GM10266 (cell line): ENCODE measurements at regions not wholly inside any gene's neighbourhood (a gene's known extent, or its start where the extent isn't known, plus 50 kb on each side); places are given as distances from the start of the nearest gene placed in this dataset.
A peak's percentile ranks its signal among the peaks of the same experiment; 100 is the strongest.

Source experiments
- DNase-seq: peaks from one replicate; pipeline ENCODE4 v3.0.0; 2012; ENCODE audit errors: extremely low spot score
- TF ChIP-seq, protein P1 (sequence below): IDR thresholded peaks from 2 replicates; pipeline ENCODE4 v1.5.1; 2012; ENCODE audit warnings: mild to moderate bottlenecking, low read depth; ENCODE audit not compliant: control insufficient read depth, insufficient read depth; ENCODE audit errors: missing control alignments

DNA sequence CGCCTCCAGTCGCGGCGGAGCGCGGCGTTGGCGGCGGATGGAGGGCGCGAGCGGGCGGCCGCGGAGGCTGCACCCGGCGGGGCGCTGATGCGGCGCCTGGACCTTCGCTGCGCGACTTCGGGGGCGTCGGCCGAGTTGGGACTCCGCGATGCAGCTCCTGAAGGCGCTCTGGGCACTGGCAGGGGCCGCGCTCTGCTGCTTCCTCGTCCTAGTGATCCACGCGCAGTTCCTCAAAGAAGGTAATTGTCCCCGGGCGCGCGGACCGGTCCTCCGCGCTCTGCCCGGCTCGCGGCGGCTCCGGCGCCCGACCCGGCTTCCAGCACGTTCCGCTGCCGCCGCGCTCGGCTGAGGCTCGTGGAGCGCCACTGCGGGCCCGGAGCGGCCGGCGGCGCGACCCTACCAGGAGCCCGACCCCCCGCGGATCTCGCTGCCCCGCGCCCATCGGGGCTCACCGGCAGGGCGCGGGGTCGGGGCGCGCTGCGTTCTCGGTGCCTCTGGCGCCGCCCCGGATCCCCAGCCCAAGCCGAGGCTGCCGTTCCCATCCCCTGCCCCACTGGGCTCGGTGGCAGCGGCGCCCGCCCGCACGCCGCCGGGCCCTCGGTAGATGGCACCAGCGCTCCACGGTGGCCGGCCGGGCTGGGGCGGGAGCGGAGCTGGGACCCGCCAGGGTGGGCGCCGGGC lies 1251.2 kb downstream of the BRD1 start:
- TF ChIP-seq, protein P1, sequence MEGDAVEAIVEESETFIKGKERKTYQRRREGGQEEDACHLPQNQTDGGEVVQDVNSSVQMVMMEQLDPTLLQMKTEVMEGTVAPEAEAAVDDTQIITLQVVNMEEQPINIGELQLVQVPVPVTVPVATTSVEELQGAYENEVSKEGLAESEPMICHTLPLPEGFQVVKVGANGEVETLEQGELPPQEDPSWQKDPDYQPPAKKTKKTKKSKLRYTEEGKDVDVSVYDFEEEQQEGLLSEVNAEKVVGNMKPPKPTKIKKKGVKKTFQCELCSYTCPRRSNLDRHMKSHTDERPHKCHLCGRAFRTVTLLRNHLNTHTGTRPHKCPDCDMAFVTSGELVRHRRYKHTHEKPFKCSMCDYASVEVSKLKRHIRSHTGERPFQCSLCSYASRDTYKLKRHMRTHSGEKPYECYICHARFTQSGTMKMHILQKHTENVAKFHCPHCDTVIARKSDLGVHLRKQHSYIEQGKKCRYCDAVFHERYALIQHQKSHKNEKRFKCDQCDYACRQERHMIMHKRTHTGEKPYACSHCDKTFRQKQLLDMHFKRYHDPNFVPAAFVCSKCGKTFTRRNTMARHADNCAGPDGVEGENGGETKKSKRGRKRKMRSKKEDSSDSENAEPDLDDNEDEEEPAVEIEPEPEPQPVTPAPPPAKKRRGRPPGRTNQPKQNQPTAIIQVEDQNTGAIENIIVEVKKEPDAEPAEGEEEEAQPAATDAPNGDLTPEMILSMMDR: no peak
- no peak for DNase-seq

DNA sequence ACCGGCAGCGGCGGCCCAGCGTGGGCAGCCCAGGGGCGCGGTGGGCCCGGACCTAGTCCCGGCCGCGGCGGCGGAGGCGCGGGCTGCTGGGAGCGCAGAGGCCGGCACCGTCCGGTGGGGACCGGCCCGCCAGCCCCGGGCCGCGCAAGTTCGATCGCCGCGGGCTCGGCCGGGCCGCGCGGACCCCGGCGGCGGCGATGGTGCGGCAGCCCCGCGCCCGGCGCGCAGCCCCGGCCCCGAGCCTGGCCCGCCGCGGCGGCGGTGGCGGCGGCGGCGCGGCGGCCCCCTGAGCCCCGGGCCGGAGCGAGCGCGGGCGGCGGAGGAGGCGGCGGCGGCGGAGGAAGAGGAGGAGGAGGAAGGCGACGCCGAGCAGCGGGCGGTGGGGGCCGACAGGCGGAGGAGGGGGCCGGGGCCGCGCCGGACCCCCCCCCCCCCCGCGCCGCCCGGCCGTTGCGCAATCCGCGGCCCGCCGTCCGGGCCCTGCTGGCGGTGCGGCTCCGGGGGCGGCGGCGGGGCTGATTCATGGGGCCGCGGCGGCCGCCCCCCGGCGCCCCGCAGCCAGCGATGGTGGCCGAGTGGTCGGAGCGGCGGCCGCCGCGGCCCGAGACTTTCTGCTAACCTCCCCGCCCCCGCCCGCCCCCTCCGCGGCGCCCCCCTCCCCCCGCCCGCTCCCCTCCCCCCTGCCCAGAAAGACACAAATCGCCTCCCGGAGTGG lies 1251.9 kb downstream of the BRD1 start:
- TF ChIP-seq, protein P1: no peak
- DNase-seq: no peak

DNA sequence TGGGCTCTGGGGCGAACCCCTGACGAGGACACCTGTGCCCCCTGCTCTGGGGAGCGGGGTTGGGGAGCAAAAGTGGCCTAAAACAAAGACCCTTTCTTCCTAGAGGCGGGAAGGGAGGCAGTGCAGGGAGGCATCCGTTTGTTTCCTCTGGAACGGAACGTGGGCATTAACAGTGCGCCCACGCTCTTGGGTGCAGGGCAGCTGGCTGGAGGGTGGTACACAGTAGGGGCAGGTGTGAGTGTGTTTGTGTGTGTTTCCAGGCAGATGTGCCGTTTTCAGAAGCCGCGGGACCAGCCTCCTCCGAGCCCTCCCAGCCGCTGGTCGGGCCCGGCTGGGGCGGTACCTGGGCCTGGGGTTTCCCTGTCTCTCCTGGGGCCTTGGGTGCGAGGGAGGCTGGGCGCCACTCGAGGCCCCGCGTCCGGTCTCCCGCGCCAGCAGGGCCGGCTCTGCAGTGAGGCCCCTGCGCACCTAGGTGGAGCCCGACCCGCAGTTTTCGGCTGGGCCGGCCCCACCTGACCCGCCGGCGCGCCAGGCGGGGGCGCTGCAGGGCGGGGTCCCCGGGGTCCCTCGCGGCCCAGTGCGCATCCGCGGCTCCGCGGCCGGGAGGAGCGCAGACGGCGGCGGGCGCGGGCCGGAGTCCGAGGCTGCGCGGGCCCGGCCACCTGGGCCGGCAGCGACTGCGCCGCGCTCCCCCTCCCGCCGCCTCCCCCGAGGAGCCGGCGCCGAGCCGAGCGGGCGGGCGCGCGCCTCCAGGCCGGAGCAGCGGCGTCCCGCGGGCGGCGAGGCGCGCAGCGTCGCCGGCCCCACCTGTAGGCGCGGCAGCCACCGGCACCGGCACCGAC lies 1252.7 kb downstream of the BRD1 start:
- DNase-seq: no peak
- TF ChIP-seq, protein P1: peak; percentile 30

DNA sequence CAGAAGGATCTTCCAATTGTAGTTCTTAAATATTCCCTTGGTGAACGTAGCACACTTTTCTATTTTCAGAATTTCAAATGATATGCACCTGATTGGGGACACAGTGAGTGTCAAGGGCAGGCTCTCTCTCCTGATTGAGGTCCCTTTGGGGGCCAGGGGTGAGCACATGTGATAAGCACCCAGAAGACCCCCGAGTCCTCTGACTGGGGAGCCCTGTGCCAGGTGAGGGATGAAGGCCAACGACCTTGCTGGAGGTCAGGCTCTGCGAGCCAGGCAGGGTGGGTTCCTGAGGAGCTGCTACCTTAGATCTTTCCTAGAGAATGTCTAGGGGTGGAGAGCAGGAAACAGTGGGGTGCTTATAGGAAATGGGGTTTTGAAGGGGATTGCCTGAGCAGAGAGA lies 1253.9 kb downstream of the BRD1 start:
- TF ChIP-seq, protein P1: no peak
- no peak for DNase-seq

DNA sequence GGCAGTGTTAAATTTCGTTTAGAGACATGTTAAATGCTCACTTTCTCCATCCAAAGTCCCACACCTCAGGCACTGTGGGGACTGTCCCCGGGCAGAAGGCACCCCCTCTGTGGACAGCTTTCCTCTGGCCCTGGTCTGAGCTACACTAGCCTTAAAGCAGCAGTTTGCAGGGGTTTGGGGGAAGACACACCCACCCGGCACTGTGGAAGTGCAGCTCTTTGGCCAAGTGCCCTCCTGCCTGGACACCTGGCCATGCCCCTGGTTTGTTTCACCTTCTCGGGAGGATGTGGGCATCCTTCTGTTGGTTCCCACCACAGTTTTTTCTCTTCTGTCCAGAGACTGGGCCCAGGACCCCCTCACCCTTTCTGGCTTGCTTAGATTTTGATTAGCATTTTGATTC lies 1254.7 kb downstream of the BRD1 start:
- DNase-seq: no peak
- TF ChIP-seq, protein P1: no peak

DNA sequence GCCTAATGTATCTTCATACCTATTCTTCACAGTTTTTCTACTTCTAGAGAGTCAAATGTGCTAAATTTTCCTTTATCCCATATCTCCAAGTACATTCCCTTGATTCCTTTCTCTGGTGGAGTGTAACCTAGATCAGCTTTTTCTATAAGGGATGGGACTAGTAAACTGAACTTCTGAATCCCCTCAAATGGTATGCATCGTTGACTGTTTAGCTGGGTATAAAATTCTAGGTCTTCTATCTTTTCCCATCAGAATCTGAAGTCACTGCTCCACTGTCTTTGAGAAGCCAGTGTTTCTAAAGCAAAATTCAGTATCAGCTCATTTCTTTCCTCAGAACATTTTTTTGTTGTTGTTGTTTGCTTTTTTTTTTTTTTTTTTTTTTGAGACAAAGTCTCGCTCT lies 1256.8 kb downstream of the BRD1 start:
- DNase-seq: no peak
- TF ChIP-seq, protein P1: no peak
